Left renal cortex interstitium (tissue), 4 donors: ENCODE measurements at regions not wholly inside any gene's neighbourhood (a gene's known extent, or its start where the extent isn't known, plus 50 kb on each side); places are given as distances from the start of the nearest gene placed in this dataset.

ENCODE experiments used
- DNase-seq, 4 donors: peaks; one replicate each; pipeline ENCODE4 v3.0.0-alpha.2; 2013; ENCODE audit warnings: low read depth in 4 of 4, low spot score in 2 of 4, missing footprints in 1 of 4

GRCh38 chr2:191556463-191556862, 121.5 kb upstream of the NABP1 start:
- no peak for DNase-seq

- no peak for DNase-seq
These were observed 120.1 kb upstream of the NABP1 start for GRCh38 chr2:191557841-191558240.

GRCh38 chr2:191559569-191559968, 118.4 kb upstream of the NABP1 start:
- no peak for DNase-seq

- no peak for DNase-seq
These were observed 117.4 kb upstream of the NABP1 start for GRCh38 chr2:191560411-191560980.

- DNase-seq, result no peak
These were observed 112.8 kb upstream of the NABP1 start for GRCh38 chr2:191565120-191565519.

- no peak for DNase-seq
These were observed 112.2 kb upstream of the NABP1 start for GRCh38 chr2:191565647-191566198.

- peak in 1 of 4 donors; percentile 38 for DNase-seq
These were observed 111.6 kb upstream of the NABP1 start for GRCh38 chr2:191566344-191566743.

GRCh38 chr2:191567206-191567605, 110.7 kb upstream of the NABP1 start:
- DNase-seq, result no peak

- DNase-seq, result no peak
These were observed 108.9 kb upstream of the NABP1 start for GRCh38 chr2:191569025-191569424.

- no peak for DNase-seq
These were observed 106.7 kb upstream of the NABP1 start for GRCh38 chr2:191571163-191571769.

- no peak for DNase-seq
These were observed 105.6 kb upstream of the NABP1 start for GRCh38 chr2:191572319-191572718.

- no peak for DNase-seq
These were observed 104.7 kb upstream of the NABP1 start for GRCh38 chr2:191573216-191573615.

GRCh38 chr2:191574232-191574631, 103.7 kb upstream of the NABP1 start:
- no peak for DNase-seq

- DNase-seq, result no peak
These were observed 100.3 kb upstream of the NABP1 start for GRCh38 chr2:191577605-191578004.

GRCh38 chr2:191578031-191578430, 99.9 kb upstream of the NABP1 start:
- DNase-seq, result no peak

GRCh38 chr2:191580581-191580980, 97.4 kb upstream of the NABP1 start:
- no peak for DNase-seq

- DNase-seq, result no peak
These were observed 96.9 kb upstream of the NABP1 start for GRCh38 chr2:191581003-191581402.

GRCh38 chr2:191582355-191582754, 95.6 kb upstream of the NABP1 start:
- no peak for DNase-seq

- DNase-seq, result no peak
These were observed 86.9 kb upstream of the NABP1 start for GRCh38 chr2:191591025-191591424.

GRCh38 chr2:191593622-191594385, 84.1 kb upstream of the NABP1 start:
- DNase-seq, result no peak

GRCh38 chr2:191597186-191597751, 80.7 kb upstream of the NABP1 start:
- DNase-seq, result no peak
